Astrocyte of the cerebellum (primary cell): ENCODE measurements at regions not wholly inside any gene's neighbourhood (a gene's known extent, or its start where the extent isn't known, plus 50 kb on each side); places are given as distances from the start of the nearest gene placed in this dataset.

Source experiments
- DNase-seq: peaks from one replicate; pipeline ENCODE4 v3.0.0-alpha.2; 2011; ENCODE audit warnings: low read depth
- H3K4me3 ChIP-seq: 2 replicates; pipeline ENCODE4 v1.5.1; 2011; ENCODE audit warnings: mild to moderate bottlenecking, low read depth, low read length, moderate library complexity
- CTCF ChIP-seq: IDR thresholded peaks from 2 replicates; pipeline ENCODE4 v1.5.1; 2012; ENCODE audit warnings: low read length, low read depth, moderate library complexity, mild to moderate bottlenecking; ENCODE audit errors: missing control alignments
- in situ Hi-C: cut with HindIII; loops from 2 replicates; pipeline ENCODE4 v1.10.0; 2017; ENCODE audit warnings: low sequenced_read_pairs

GRCh38 chr14:23864861-23865260 is 88.7 kb upstream of the DHRS4 start:
- DNase-seq, result no peak

GRCh38 chr14:23865502-23865901 is 88.1 kb upstream of the DHRS4 start:
- in situ Hi-C loops, result no loop called here
- no peak for TF ChIP-seq CTCF
- no peak overlapping the region for H3K4me3 ChIP-seq
- DNase-seq, result no peak

More at GRCh38 chr14:23864861-23865260, 88.7 kb upstream of the DHRS4 start:
- in situ Hi-C loops, result no loop called here
- no peak for TF ChIP-seq CTCF
- H3K4me3 ChIP-seq, result no peak overlapping the region

GRCh38 chr14:23866269-23866668 is 87.3 kb upstream of the DHRS4 start:
- no peak for TF ChIP-seq CTCF
- no peak for DNase-seq
- in situ Hi-C loops, result no loop called here
- no peak overlapping the region for H3K4me3 ChIP-seq

- no peak for TF ChIP-seq CTCF
- DNase-seq, result no peak
- H3K4me3 ChIP-seq, result no peak overlapping the region
- in situ Hi-C loops, result no loop called here
These were observed 84.4 kb upstream of the DHRS4 start for GRCh38 chr14:23869078-23869719.

- TF ChIP-seq CTCF, result no peak
- H3K4me3 ChIP-seq, result no peak overlapping the region
- in situ Hi-C loops, result no loop called here
- no peak for DNase-seq
These were observed 77.3 kb upstream of the DHRS4 start for GRCh38 chr14:23876160-23876750.

- DNase-seq, result no peak
- H3K4me3 ChIP-seq, result no peak overlapping the region
- in situ Hi-C loops, result no loop called here
- TF ChIP-seq CTCF, result no peak
These were observed 76.5 kb upstream of the DHRS4 start for GRCh38 chr14:23877111-23877510.
